Muscle of leg (tissue), 3 donors: ENCODE measurements at regions not wholly inside any gene's neighbourhood (a gene's known extent, or its start where the extent isn't known, plus 50 kb on each side); places are given as distances from the start of the nearest gene placed in this dataset.

Experiments
- DNase-seq: peaks from one replicate; pipeline ENCODE4 v3.0.0; 2013
- H3K27ac ChIP-seq: one replicate; pipeline ENCODE4 v1.5.1; 2013; ENCODE audit warnings: mild to moderate bottlenecking, low read length, control low read depth
- H3K27me3 ChIP-seq: one replicate; pipeline ENCODE4 v1.6.1; 2013; ENCODE audit warnings: low read length; ENCODE audit not compliant: control insufficient read depth, insufficient read depth
- H3K36me3 ChIP-seq: one replicate; pipeline ENCODE4 v1.6.1; 2013; ENCODE audit warnings: low read length; ENCODE audit not compliant: control insufficient read depth, insufficient read depth
- H3K4me1 ChIP-seq: one replicate; pipeline ENCODE4 v1.6.1; 2013; ENCODE audit warnings: low read length; ENCODE audit not compliant: control insufficient read depth, insufficient read depth
- H3K4me3 ChIP-seq: one replicate; pipeline ENCODE4 v1.5.1; 2013; ENCODE audit warnings: low read length, control low read depth
- H3K9me3 ChIP-seq: replicated peaks from 2 replicates; pipeline ENCODE4 v1.6.1; 2013; ENCODE audit warnings: low read depth, low read length; ENCODE audit not compliant: control insufficient read depth
- WGBS: methylation state at CpG from one replicate; pipeline ENCODE4 v1.1.5; 2013; ENCODE audit warnings: missing lambda C conversion rate; ENCODE audit not compliant: insufficient coverage; 5-methylcytosine and 5-hydroxymethylcytosine counted together

- Histone ChIP-seq H3K4me3 (no peak overlapping the region), H3K9me3 (no peaks in the 10 kb centered on the region), H3K27me3 (no peaks in the 10 kb centered on the region), H3K4me1 (no peaks in the 10 kb centered on the region), H3K27ac (no peak overlapping the region), H3K36me3 (no peaks in the 10 kb centered on the region)
- no CpG with 5 or more reads among the region's 2 CpGs for WGBS
- DNase-seq: no peak
These were observed 559.4 kb upstream of the KCNMB2 start for GRCh38 chr3:177976866-177977265.

- no peaks in the 10 kb centered on the region for H3K4me1 ChIP-seq
- no CpG with 5 or more reads among the region's 2 CpGs for WGBS
- no peaks in the 10 kb centered on the region for H3K9me3 ChIP-seq
- no peak for DNase-seq
- no peaks in the 10 kb centered on the region for H3K36me3 ChIP-seq
- no peaks in the 10 kb centered on the region for H3K27me3 ChIP-seq
- no peak overlapping the region for H3K27ac ChIP-seq
- no peak overlapping the region for H3K4me3 ChIP-seq
These were observed 558.7 kb upstream of the KCNMB2 start for GRCh38 chr3:177977381-177978158.

- Histone ChIP-seq H3K9me3 (no peaks in the 10 kb centered on the region), H3K27ac (no peak overlapping the region), H3K4me1 (no peaks in the 10 kb centered on the region), H3K4me3 (no peak overlapping the region), H3K27me3 (no peaks in the 10 kb centered on the region), H3K36me3 (no peaks in the 10 kb centered on the region)
- no CpG with 5 or more reads among the region's 1 CpG for WGBS
- peak; percentile 90 for DNase-seq
These were observed 557.3 kb upstream of the KCNMB2 start for GRCh38 chr3:177978946-177979345.

GRCh38 chr3:177979703-177980102 is 556.5 kb upstream of the KCNMB2 start:
- Histone ChIP-seq H3K27me3 (no peaks in the 10 kb centered on the region), H3K27ac (no peak overlapping the region), H3K36me3 (no peaks in the 10 kb centered on the region), H3K9me3 (no peaks in the 10 kb centered on the region), H3K4me3 (no peak overlapping the region), H3K4me1 (no peaks in the 10 kb centered on the region)
- no CpG with 5 or more reads among the region's 1 CpG for WGBS
- DNase-seq: peak; percentile 16

GRCh38 chr3:177981576-177981975 is 554.7 kb upstream of the KCNMB2 start:
- Histone ChIP-seq H3K4me1 (no peaks in the 10 kb centered on the region), H3K27me3 (no peaks in the 10 kb centered on the region), H3K4me3 (no peak overlapping the region), H3K9me3 (no peaks in the 10 kb centered on the region), H3K36me3 (no peaks in the 10 kb centered on the region), H3K27ac (no peak overlapping the region)
- no peak for DNase-seq

GRCh38 chr3:177982034-177982433 is 554.2 kb upstream of the KCNMB2 start:
- Histone ChIP-seq H3K4me3 (no peak overlapping the region), H3K4me1 (no peaks in the 10 kb centered on the region), H3K27ac (no peak overlapping the region), H3K27me3 (no peaks in the 10 kb centered on the region), H3K9me3 (no peaks in the 10 kb centered on the region), H3K36me3 (no peaks in the 10 kb centered on the region)
- WGBS: no CpG with 5 or more reads among the region's 1 CpG
- no peak for DNase-seq

GRCh38 chr3:177983320-177983719 is 552.9 kb upstream of the KCNMB2 start:
- no peaks in the 10 kb centered on the region for H3K4me1 ChIP-seq
- no peak overlapping the region for H3K27ac ChIP-seq
- 88% methylated on average over 3 of the region's 3 CpGs for whole genome bisulfite sequencing
- no peaks in the 10 kb centered on the region for H3K9me3 ChIP-seq
- no peaks in the 10 kb centered on the region for H3K27me3 ChIP-seq
- no peak for DNase-seq
- no peak overlapping the region for H3K4me3 ChIP-seq
- H3K36me3 ChIP-seq: no peaks in the 10 kb centered on the region

- no peak for DNase-seq
- no peaks in the 10 kb centered on the region for H3K27me3 ChIP-seq
- 72% methylated on average over 3 of the region's 6 CpGs for WGBS
- no peak overlapping the region for H3K27ac ChIP-seq
- no peaks in the 10 kb centered on the region for H3K4me1 ChIP-seq
- no peaks in the 10 kb centered on the region for H3K9me3 ChIP-seq
- no peaks in the 10 kb centered on the region for H3K36me3 ChIP-seq
- H3K4me3 ChIP-seq: no peak overlapping the region
These were observed 543.0 kb upstream of the KCNMB2 start for GRCh38 chr3:177992993-177993970.

GRCh38 chr3:177994976-177995375 is 541.3 kb upstream of the KCNMB2 start:
- no peak overlapping the region for H3K4me3 ChIP-seq

GRCh38 chr3:177995381-177996085 is 540.7 kb upstream of the KCNMB2 start:
- no peak for DNase-seq
- H3K27ac ChIP-seq: no peak overlapping the region
- H3K27me3 ChIP-seq: no peaks in the 10 kb centered on the region
- H3K9me3 ChIP-seq: no peaks in the 10 kb centered on the region
- H3K4me1 ChIP-seq: no peaks in the 10 kb centered on the region
- WGBS: no CpG with 5 or more reads among the region's 1 CpG
- H3K4me3 ChIP-seq: no peak overlapping the region
- no peaks in the 10 kb centered on the region for H3K36me3 ChIP-seq

More at GRCh38 chr3:177994976-177995375, 541.3 kb upstream of the KCNMB2 start:
- Histone ChIP-seq H3K27ac (no peak overlapping the region), H3K9me3 (no peaks in the 10 kb centered on the region), H3K27me3 (no peaks in the 10 kb centered on the region), H3K36me3 (no peaks in the 10 kb centered on the region), H3K4me1 (no peaks in the 10 kb centered on the region)
- no peak for DNase-seq
